ENCODE measurements at regions not wholly inside any gene's neighbourhood (a gene's known extent, or its start where the extent isn't known, plus 50 kb on each side); places are given as distances from the start of the nearest gene placed in this dataset.
"Not testable (repeated sequence)": the region's sequence is repeated elsewhere in the genome, so short reads cannot be mapped to it uniquely, and the experiment has no call there.

GRCh38 chr1:90861421-90861820 is 144.3 kb upstream of the BARHL2 start:
- TF ChIP-seq CTCF (IDR thresholded peaks at IDR 0.05; ENCODE audit: poor library complexity); EZH2 (IDR thresholded peaks at IDR 0.05; ENCODE audit: borderline replicate concordance): not testable (repeated sequence)
